ENCODE measurements at regions not wholly inside any gene's neighbourhood (a gene's known extent, or its start where the extent isn't known, plus 50 kb on each side); places are given as distances from the start of the nearest gene placed in this dataset.

DNA sequence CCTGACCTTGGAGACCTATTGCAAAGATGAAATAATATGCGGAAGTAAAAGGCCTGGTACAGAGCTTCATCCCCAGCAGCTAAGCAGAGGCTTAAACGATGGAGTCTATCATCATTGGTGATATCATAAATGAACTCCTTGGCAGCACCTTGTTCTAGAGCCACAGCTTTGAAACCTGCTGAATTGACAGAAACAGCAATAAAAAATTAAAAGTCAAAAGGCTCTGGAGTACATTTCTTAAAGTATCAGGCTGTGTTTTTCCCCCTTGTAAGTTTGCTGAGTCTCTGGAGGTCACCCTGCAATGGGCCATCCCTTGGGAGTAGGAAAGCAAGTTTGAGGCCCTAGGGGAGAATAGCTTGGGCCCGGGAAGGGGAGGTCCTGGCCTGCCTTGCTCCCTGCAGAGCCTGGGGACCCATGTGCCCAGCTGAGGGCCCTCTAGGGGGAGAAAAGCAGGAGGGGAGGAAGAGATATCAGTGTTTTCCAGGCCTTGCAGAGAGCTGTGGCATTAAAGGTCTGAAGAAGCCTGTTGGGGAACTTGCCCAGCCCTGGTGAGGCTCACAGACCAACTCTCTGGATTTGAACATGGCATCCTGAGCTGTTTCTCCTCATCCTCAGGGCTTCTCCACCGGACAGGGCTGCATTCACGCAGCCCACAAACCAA lies 416.1 kb downstream of the ZNF536 start:
- H3K4me3 ChIP-seq (ENCODE audit: low read depth, low read length), result no peak overlapping the region
- no peak for DNase-seq (ENCODE audit: low read depth, low spot score)
- TF ChIP-seq, protein P1, sequence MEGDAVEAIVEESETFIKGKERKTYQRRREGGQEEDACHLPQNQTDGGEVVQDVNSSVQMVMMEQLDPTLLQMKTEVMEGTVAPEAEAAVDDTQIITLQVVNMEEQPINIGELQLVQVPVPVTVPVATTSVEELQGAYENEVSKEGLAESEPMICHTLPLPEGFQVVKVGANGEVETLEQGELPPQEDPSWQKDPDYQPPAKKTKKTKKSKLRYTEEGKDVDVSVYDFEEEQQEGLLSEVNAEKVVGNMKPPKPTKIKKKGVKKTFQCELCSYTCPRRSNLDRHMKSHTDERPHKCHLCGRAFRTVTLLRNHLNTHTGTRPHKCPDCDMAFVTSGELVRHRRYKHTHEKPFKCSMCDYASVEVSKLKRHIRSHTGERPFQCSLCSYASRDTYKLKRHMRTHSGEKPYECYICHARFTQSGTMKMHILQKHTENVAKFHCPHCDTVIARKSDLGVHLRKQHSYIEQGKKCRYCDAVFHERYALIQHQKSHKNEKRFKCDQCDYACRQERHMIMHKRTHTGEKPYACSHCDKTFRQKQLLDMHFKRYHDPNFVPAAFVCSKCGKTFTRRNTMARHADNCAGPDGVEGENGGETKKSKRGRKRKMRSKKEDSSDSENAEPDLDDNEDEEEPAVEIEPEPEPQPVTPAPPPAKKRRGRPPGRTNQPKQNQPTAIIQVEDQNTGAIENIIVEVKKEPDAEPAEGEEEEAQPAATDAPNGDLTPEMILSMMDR (IDR thresholded peaks at IDR 0.05; ENCODE audit: low read depth, low read length), result no peak
- in situ Hi-C loops (cut with HindIII; ENCODE audit: low sequenced_read_pairs), result no loop called here

GRCh38 chr19:30785458-30786137 lies 413.4 kb downstream of the ZNF536 start:
- no peak for DNase-seq (ENCODE audit: low read depth, low spot score)
- no peak overlapping the region for H3K4me3 ChIP-seq (ENCODE audit: low read depth, low read length)
- TF ChIP-seq, protein P1 (IDR thresholded peaks at IDR 0.05; ENCODE audit: low read depth, low read length), result no peak
- in situ Hi-C loops (cut with HindIII; ENCODE audit: low sequenced_read_pairs), result no loop called here

GRCh38 chr19:30784850-30785457 lies 412.8 kb downstream of the ZNF536 start:
- TF ChIP-seq, protein P1 (IDR thresholded peaks at IDR 0.05; ENCODE audit: low read depth, low read length), result peak; percentile 46
- no peak overlapping the region for H3K4me3 ChIP-seq (ENCODE audit: low read depth, low read length)
- in situ Hi-C loops (cut with HindIII; ENCODE audit: low sequenced_read_pairs), result no loop called here
- DNase-seq (ENCODE audit: low read depth, low spot score), result no peak

DNA sequence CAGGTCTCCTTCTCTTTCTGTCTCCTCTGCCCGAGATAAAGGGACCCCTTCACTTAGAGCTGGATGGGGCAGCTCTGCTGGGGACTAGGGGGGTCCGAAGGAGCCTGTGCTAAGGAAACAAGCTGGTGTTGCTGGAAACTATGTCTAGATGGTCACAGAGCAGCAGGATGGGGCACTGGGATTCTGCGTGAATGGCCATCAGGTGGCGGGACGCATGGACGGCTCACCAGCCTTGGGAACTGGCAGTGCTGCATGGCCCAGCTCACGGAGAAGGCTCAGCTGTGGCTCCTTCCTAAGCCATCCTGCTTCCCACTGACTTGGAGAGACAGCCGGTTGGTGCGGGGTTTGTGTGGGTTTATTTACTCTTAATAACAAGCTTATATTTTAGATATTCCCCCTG lies 411.8 kb downstream of the ZNF536 start:
- DNase-seq (ENCODE audit: low read depth, low spot score), result no peak
- TF ChIP-seq, protein P1 (IDR thresholded peaks at IDR 0.05; ENCODE audit: low read depth, low read length), result no peak
- H3K4me3 ChIP-seq (ENCODE audit: low read depth, low read length), result no peak overlapping the region
- in situ Hi-C loops (cut with HindIII; ENCODE audit: low sequenced_read_pairs), result no loop called here

DNA sequence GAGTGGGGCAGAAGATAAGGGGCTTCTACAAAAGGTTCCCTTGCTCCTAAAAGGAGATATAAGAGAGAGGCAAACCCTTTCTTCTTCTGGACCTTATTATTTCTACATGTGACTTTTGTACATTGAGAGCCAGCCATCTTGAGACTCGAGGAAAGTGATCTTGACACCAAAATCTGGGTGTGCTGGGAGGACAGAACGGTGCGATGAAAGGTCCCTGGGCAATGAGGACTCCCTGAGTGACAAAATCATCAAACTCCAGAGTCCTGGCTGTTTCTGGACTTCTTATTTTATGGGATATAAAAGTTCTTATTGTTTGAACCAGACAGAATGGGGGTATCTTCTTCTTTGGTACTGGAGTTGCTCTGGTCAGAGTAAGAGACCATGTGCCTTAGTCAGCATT lies 411.0 kb downstream of the ZNF536 start:
- in situ Hi-C loops (cut with HindIII; ENCODE audit: low sequenced_read_pairs), result no loop called here
- H3K4me3 ChIP-seq (ENCODE audit: low read depth, low read length), result no peak overlapping the region
- DNase-seq (ENCODE audit: low read depth, low spot score), result no peak
- TF ChIP-seq, protein P1 (IDR thresholded peaks at IDR 0.05; ENCODE audit: low read depth, low read length), result no peak

DNA sequence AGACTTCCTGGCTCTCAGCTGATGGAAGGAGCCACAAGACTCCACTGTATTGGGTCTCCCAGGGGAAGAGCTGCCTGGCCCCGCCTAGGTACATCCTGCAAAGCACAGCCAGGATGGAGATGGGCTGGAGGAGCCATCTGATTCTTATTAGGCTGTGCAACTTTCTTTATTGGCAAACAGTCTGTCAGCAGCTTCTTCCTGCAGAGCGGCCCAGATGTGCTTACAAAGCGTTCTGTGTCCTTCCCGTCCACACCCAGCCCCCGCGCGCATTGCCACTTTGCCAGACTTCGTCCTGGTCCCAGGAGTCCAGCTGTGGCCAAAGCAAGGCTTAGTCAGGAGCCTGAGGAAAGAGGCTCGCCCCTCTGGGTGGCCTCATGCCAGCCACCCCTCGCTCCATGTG lies 409.3 kb downstream of the ZNF536 start:
- TF ChIP-seq, protein P1 (IDR thresholded peaks at IDR 0.05; ENCODE audit: low read depth, low read length), result no peak
- DNase-seq (ENCODE audit: low read depth, low spot score), result no peak
- no peak overlapping the region for H3K4me3 ChIP-seq (ENCODE audit: low read depth, low read length)
- in situ Hi-C loops (cut with HindIII; ENCODE audit: low sequenced_read_pairs), result no loop called here

Data from astrocyte of the spinal cord (primary cell).